Loucy (cell line): ENCODE measurements at regions not wholly inside any gene's neighbourhood (a gene's known extent, or its start where the extent isn't known, plus 50 kb on each side); places are given as distances from the start of the nearest gene placed in this dataset.

Experiments
- EZH2phosphoT487 ChIP-seq: fragments of 200-600 bp; IDR thresholded peaks from 2 replicates; pipeline ENCODE4 v1.6.1; 2018; ENCODE audit warnings: antibody characterized with exemption, mild to moderate bottlenecking, moderate library complexity, borderline replicate concordance
- TF ChIP-seq, protein P1 (sequence below): fragments of 200-600 bp; sonication (generic); conservative IDR thresholded peaks from 2 replicates; pipeline ENCODE4 v1.5.1; 2014; ENCODE audit warnings: mild to moderate bottlenecking, antibody characterized with exemption, low read length

- TF ChIP-seq, protein P1, sequence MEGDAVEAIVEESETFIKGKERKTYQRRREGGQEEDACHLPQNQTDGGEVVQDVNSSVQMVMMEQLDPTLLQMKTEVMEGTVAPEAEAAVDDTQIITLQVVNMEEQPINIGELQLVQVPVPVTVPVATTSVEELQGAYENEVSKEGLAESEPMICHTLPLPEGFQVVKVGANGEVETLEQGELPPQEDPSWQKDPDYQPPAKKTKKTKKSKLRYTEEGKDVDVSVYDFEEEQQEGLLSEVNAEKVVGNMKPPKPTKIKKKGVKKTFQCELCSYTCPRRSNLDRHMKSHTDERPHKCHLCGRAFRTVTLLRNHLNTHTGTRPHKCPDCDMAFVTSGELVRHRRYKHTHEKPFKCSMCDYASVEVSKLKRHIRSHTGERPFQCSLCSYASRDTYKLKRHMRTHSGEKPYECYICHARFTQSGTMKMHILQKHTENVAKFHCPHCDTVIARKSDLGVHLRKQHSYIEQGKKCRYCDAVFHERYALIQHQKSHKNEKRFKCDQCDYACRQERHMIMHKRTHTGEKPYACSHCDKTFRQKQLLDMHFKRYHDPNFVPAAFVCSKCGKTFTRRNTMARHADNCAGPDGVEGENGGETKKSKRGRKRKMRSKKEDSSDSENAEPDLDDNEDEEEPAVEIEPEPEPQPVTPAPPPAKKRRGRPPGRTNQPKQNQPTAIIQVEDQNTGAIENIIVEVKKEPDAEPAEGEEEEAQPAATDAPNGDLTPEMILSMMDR: no peak
- no peak for TF ChIP-seq EZH2phosphoT487
These were observed 280.5 kb downstream of the RRAGC start for GRCh38 chr1:38579056-38579455.
